PC-9 (cell line): ENCODE measurements at regions not wholly inside any gene's neighbourhood (a gene's known extent, or its start where the extent isn't known, plus 50 kb on each side); places are given as distances from the start of the nearest gene placed in this dataset.

Experiments
- BruUV-seq: library from RNA; stranded (reverse); fragments of 400-500 nt; replicated peaks from 2 replicates; lab custom pipeline; 2021; lab: Mats Ljungman, UMichigan
- CTCF ChIA-PET: fragments of 300-600 bp; sonication (Branson Sonifier 250); formaldehyde crosslinking; loops from one replicate; lab custom pipeline; 2022; ENCODE audit warnings: antibody characterized with exemption; lab: Charles Lee
- POLR2A ChIA-PET: fragments of 300-600 bp; sonication (Branson Sonifier 250); formaldehyde crosslinking; loops from one replicate; lab custom pipeline; 2022; ENCODE audit warnings: antibody characterized with exemption; ENCODE audit not compliant: unreplicated experiment; lab: Charles Lee
- DNase-seq, 2 experiments: peaks; one replicate each; pipeline versions ENCODE4 v3.0.0 to v3.0.0-alpha.2; 2015 to 2022; ENCODE audit warnings: mixed read lengths in 1 of 2
- H2AFZ ChIP-seq: fragments of 200-600 bp; sonication (generic); 2 replicates; pipeline ENCODE4 v1.8.1; 2017; ENCODE audit warnings: antibody characterized with exemption
- H3F3A ChIP-seq: fragments of 200-600 bp; sonication (generic); 2 replicates; pipeline ENCODE4 v1.8.1; 2017; ENCODE audit warnings: antibody characterized with exemption, mild to moderate bottlenecking, low read depth; ENCODE audit not compliant: insufficient read depth
- H3K27ac ChIP-seq: fragments of 200-600 bp; sonication (generic); 2 replicates; pipeline ENCODE4 v1.6.1; 2016; ENCODE audit warnings: mixed run types
- H3K27me3 ChIP-seq: fragments of 200-600 bp; sonication (generic); 2 replicates; pipeline ENCODE4 v1.6.1; 2016; ENCODE audit warnings: low read depth, mixed run types; ENCODE audit not compliant: insufficient read depth
- H3K36me3 ChIP-seq: fragments of 200-600 bp; sonication (generic); 2 replicates; pipeline ENCODE4 v1.6.1; 2016; ENCODE audit warnings: low read depth, mixed run types
- H3K4me1 ChIP-seq: fragments of 200-600 bp; sonication (generic); replicated peaks from 2 replicates; pipeline ENCODE4 v1.6.1; 2016; ENCODE audit warnings: mixed run types; ENCODE audit not compliant: insufficient read depth
- H3K4me2 ChIP-seq: fragments of 200-600 bp; sonication (generic); 2 replicates; pipeline ENCODE4 v1.6.1; 2017; ENCODE audit warnings: mixed run types
- H3K4me3 ChIP-seq: fragments of 200-600 bp; sonication (generic); 2 replicates; pipeline ENCODE4 v1.6.1; 2016; ENCODE audit warnings: mixed run types
- H3K79me2 ChIP-seq: fragments of 200-600 bp; sonication (generic); 2 replicates; pipeline ENCODE4 v1.6.1; 2017; ENCODE audit warnings: low read depth, mixed run types
- H3K9me2 ChIP-seq: fragments of 200-600 bp; sonication (generic); 2 replicates; pipeline ENCODE4 v1.8.1; 2017; ENCODE audit warnings: mild to moderate bottlenecking; ENCODE audit not compliant: insufficient read depth
- H3K9me3 ChIP-seq: fragments of 200-600 bp; sonication (generic); 2 replicates; pipeline ENCODE4 v1.8.1; 2016; ENCODE audit warnings: low read depth; ENCODE audit not compliant: insufficient read depth
- H4K20me1 ChIP-seq: fragments of 200-600 bp; sonication (generic); 2 replicates; pipeline ENCODE4 v1.8.1; 2017; ENCODE audit not compliant: insufficient read depth
- CTCF ChIP-seq: fragments of 200-600 bp; sonication (generic); conservative IDR thresholded peaks from 2 replicates; pipeline ENCODE4 v1.6.1; 2017; ENCODE audit warnings: mixed run types, antibody characterized with exemption, mild to moderate bottlenecking, moderate library complexity
- EZH2 ChIP-seq: fragments of 200-600 bp; sonication (generic); IDR thresholded peaks from 2 replicates; pipeline ENCODE4 v1.8.0; 2017; ENCODE audit warnings: antibody characterized with exemption, low read depth
- intact Hi-C: fragments of 100-400 bp; cut with micrococcal nuclease; formaldehyde crosslinking; loops from one replicate; pipeline ENCODE4 v1.10.0; 2022; ENCODE audit not compliant: unreplicated experiment

GRCh38 chr5:52658246-52658645 is 129.5 kb upstream of the ITGA1 start:
- no peak overlapping the region for H3K4me2 ChIP-seq
- TF ChIP-seq CTCF (no peak), EZH2 (no peak)
- ChIA-PET CTCF (no interaction called here), POLR2A (no interaction called here)
- no peaks in the 10 kb centered on the region for H3K36me3 ChIP-seq
- intact Hi-C loops = no loop called here
- no peaks in the 10 kb centered on the region for H3F3A ChIP-seq
- H3K4me3 ChIP-seq = no peak overlapping the region
- H3K79me2 ChIP-seq = no peaks in the 10 kb centered on the region
- no peak overlapping the region for H3K27ac ChIP-seq
- H3K9me2 ChIP-seq = no peaks in the 10 kb centered on the region
- H3K4me1 ChIP-seq = no peaks in the 10 kb centered on the region
- H3K27me3 ChIP-seq = no peaks in the 10 kb centered on the region
- H2AFZ ChIP-seq = no peak overlapping the region
- no peaks in the 10 kb centered on the region for H4K20me1 ChIP-seq
- no peaks in the 10 kb centered on the region for H3K9me3 ChIP-seq
- DNase-seq = no peak
- no TSS peak for BruUV-seq

- H3K36me3 ChIP-seq = no peaks in the 10 kb centered on the region
- no TSS peak for BruUV-seq
- no peaks in the 10 kb centered on the region for H3K79me2 ChIP-seq
- TF ChIP-seq CTCF = no peak
- no peak for TF ChIP-seq EZH2
- no peaks in the 10 kb centered on the region for H3K9me3 ChIP-seq
- ChIA-PET CTCF (no interaction called here), POLR2A (no interaction called here)
- no peaks in the 10 kb centered on the region for H3K9me2 ChIP-seq
- H3K27me3 ChIP-seq = no peaks in the 10 kb centered on the region
- no peaks in the 10 kb centered on the region for H3K4me1 ChIP-seq
- no peaks in the 10 kb centered on the region for H4K20me1 ChIP-seq
- no peak overlapping the region for H2AFZ ChIP-seq
- intact Hi-C loops = no loop called here
- H3K27ac ChIP-seq = no peak overlapping the region
- H3K4me2 ChIP-seq = no peak overlapping the region
- H3F3A ChIP-seq = no peaks in the 10 kb centered on the region
- no peak for DNase-seq
- H3K4me3 ChIP-seq = no peak overlapping the region
Measured at GRCh38 chr5:52660621-52661020, 127.1 kb upstream of the ITGA1 start.

- Histone ChIP-seq H3K79me2 (no peaks in the 10 kb centered on the region), H3K4me3 (no peak overlapping the region), H3K27me3 (no peaks in the 10 kb centered on the region), H3K4me2 (no peak overlapping the region), H2AFZ (no peak overlapping the region), H4K20me1 (no peaks in the 10 kb centered on the region), H3K36me3 (no peaks in the 10 kb centered on the region), H3K27ac (no peak overlapping the region), H3F3A (no peaks in the 10 kb centered on the region), H3K4me1 (no peaks in the 10 kb centered on the region), H3K9me2 (no peaks in the 10 kb centered on the region), H3K9me3 (no peaks in the 10 kb centered on the region)
- TF ChIP-seq CTCF (no peak), EZH2 (no peak)
- BruUV-seq = no TSS peak
- CTCF ChIA-PET = no interaction called here
- DNase-seq = no peak
- POLR2A ChIA-PET = no interaction called here
- intact Hi-C loops = no loop called here
Measured at GRCh38 chr5:52661903-52662595, 125.7 kb upstream of the ITGA1 start.
